HFFc6 (cell line): ENCODE measurements at regions not wholly inside any gene's neighbourhood (a gene's known extent, or its start where the extent isn't known, plus 50 kb on each side); places are given as distances from the start of the nearest gene placed in this dataset.

Experiments
- DNase-seq: peaks from one replicate; pipeline ENCODE4 v3.0.0-alpha.2; 2018
- H3K27ac Mint-ChIP-seq: 2 replicates; pipeline ENCODE4 v1.8.0; 2020; ENCODE audit warnings: mild to moderate bottlenecking, mixed read lengths
- H3K27me3 Mint-ChIP-seq: 2 replicates; pipeline ENCODE4 v1.8.0; 2021; ENCODE audit warnings: mild to moderate bottlenecking, moderate library complexity, mixed read lengths; ENCODE audit not compliant: insufficient read depth
- H3K36me3 Mint-ChIP-seq: 2 replicates; pipeline ENCODE4 v1.8.0; 2021; ENCODE audit warnings: low read depth, mixed read lengths
- H3K4me1 Mint-ChIP-seq: 2 replicates; pipeline ENCODE4 v1.8.0; 2020; ENCODE audit warnings: low read depth, mixed read lengths
- H3K4me3 Mint-ChIP-seq: 2 replicates; pipeline ENCODE4 v1.8.0; 2020; ENCODE audit warnings: mild to moderate bottlenecking, moderate library complexity, mixed read lengths
- H3K9me3 Mint-ChIP-seq: 2 replicates; pipeline ENCODE4 v1.8.0; 2020; ENCODE audit warnings: mild to moderate bottlenecking, mixed read lengths
- CTCF ChIP-seq: fragments of 200-600 bp; sonication (generic); IDR thresholded peaks from 2 replicates; pipeline ENCODE4 v1.5.0; 2021; ENCODE audit warnings: antibody characterized with exemption, mild to moderate bottlenecking

- Mint-ChIP-seq H3K9me3 (no peaks in the 10 kb centered on the region), H3K27me3 (peaks cover 11% of the 10 kb centered on the region), H3K4me1 (peaks cover 19% of the 10 kb centered on the region), H3K36me3 (no peaks in the 10 kb centered on the region), H3K27ac (no peak overlapping the region), H3K4me3 (no peak overlapping the region)
- TF ChIP-seq CTCF: no peak
- DNase-seq: no peak
These were observed 56.5 kb upstream of the FNDC1 start for GRCh38 chr6:159112714-159113113.

GRCh38 chr6:159110748-159111147 lies 58.5 kb upstream of the FNDC1 start:
- Mint-ChIP-seq H3K4me3 (no peak overlapping the region), H3K9me3 (no peaks in the 10 kb centered on the region)
- no peak for TF ChIP-seq CTCF

GRCh38 chr6:159110013-159110412 lies 59.2 kb upstream of the FNDC1 start:
- Mint-ChIP-seq H3K36me3 (no peaks in the 10 kb centered on the region), H3K9me3 (no peaks in the 10 kb centered on the region), H3K27me3 (peaks cover 10% of the 10 kb centered on the region), H3K27ac (no peak overlapping the region), H3K4me1 (peaks cover 9% of the 10 kb centered on the region), H3K4me3 (no peak overlapping the region)
- DNase-seq: peak; percentile 63
- peak; percentile 87 for TF ChIP-seq CTCF

More at GRCh38 chr6:159110748-159111147, 58.5 kb upstream of the FNDC1 start:
- no peak for DNase-seq
- peaks cover 9% of the 10 kb centered on the region for H3K4me1 Mint-ChIP-seq
- peaks cover 10% of the 10 kb centered on the region for H3K27me3 Mint-ChIP-seq
- H3K27ac Mint-ChIP-seq: no peak overlapping the region
- H3K36me3 Mint-ChIP-seq: no peaks in the 10 kb centered on the region

- no peak for DNase-seq
- H3K4me3 Mint-ChIP-seq: no peak overlapping the region
- no peaks in the 10 kb centered on the region for H3K9me3 Mint-ChIP-seq
- H3K27ac Mint-ChIP-seq: no peak overlapping the region
- no peaks in the 10 kb centered on the region for H3K36me3 Mint-ChIP-seq
- peaks cover 9% of the 10 kb centered on the region for H3K4me1 Mint-ChIP-seq
- no peak for TF ChIP-seq CTCF
- H3K27me3 Mint-ChIP-seq: peaks cover 10% of the 10 kb centered on the region
These were observed 59.8 kb upstream of the FNDC1 start for GRCh38 chr6:159109391-159109790.

DNA sequence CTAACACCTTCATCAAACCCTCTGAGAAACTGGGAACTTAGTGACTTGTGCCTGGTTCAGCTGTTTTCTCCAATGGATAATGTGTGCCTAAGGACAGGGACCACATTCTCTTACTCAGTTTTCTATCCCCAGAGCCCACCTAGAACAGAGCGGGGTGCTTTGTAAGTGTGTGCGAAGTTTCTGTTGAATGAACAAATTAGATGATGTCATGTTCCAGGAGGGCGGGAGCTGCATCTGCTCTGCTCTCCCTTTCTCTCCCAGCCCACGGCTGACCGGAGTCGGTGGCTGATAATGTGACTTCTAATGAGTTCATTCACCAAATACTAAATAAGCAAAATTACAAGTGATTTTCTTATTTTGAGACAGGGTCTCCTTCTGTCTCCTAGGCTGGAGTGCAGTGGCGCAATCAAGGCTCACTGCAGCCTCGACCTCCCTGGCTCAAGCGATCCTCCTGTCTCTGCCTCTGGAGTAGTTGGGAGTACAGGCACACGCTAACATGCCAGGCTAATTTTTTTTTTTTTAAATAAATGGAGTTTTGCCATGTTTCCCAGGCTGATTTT lies 60.7 kb upstream of the FNDC1 start:
- TF ChIP-seq CTCF: no peak
- no peak overlapping the region for H3K27ac Mint-ChIP-seq
- peaks cover 9% of the 10 kb centered on the region for H3K4me1 Mint-ChIP-seq
- DNase-seq: no peak
- H3K4me3 Mint-ChIP-seq: no peak overlapping the region
- no peaks in the 10 kb centered on the region for H3K36me3 Mint-ChIP-seq
- peaks cover 12% of the 10 kb centered on the region for H3K27me3 Mint-ChIP-seq
- H3K9me3 Mint-ChIP-seq: no peaks in the 10 kb centered on the region
